GM12864 (cell line): ENCODE measurements at regions not wholly inside any gene's neighbourhood (a gene's known extent, or its start where the extent isn't known, plus 50 kb on each side); places are given as distances from the start of the nearest gene placed in this dataset.

Source experiments
- DNase-seq: peaks from one replicate; pipeline ENCODE4 v3.0.0-alpha.2; 2011; ENCODE audit warnings: low read depth
- H3K4me3 ChIP-seq: 2 replicates; pipeline ENCODE4 v1.5.1; 2011; ENCODE audit warnings: mild to moderate bottlenecking, low read depth, low read length, control low read depth
- TF ChIP-seq, protein P1 (sequence below): IDR thresholded peaks from 2 replicates; pipeline ENCODE4 v1.5.1; 2011; ENCODE audit warnings: low read depth, mild to moderate bottlenecking, moderate library complexity, low read length, control low read depth, inconsistent platforms; ENCODE audit errors: missing control alignments

DNA sequence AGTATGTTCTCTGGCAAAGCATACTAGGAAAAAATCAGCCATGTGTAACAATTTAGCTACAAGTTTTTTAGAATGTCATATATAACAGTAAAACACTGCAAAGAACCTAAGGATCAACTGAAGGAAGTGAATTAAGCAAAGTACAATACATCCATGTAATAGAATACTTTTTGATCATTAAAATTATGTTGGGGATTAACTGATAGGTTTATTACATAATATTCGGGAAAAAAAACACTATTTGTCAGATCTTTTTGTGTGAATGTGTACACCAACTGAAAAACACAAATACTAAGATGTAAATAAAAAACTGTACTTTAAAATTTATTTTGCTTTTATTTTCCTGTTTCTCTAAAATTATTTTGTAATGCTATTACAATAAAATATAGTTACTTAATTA, 185.5 kb upstream of the DYNLRB2 start:
- DNase-seq = no peak
- H3K4me3 ChIP-seq = no peak overlapping the region
- TF ChIP-seq, protein P1, sequence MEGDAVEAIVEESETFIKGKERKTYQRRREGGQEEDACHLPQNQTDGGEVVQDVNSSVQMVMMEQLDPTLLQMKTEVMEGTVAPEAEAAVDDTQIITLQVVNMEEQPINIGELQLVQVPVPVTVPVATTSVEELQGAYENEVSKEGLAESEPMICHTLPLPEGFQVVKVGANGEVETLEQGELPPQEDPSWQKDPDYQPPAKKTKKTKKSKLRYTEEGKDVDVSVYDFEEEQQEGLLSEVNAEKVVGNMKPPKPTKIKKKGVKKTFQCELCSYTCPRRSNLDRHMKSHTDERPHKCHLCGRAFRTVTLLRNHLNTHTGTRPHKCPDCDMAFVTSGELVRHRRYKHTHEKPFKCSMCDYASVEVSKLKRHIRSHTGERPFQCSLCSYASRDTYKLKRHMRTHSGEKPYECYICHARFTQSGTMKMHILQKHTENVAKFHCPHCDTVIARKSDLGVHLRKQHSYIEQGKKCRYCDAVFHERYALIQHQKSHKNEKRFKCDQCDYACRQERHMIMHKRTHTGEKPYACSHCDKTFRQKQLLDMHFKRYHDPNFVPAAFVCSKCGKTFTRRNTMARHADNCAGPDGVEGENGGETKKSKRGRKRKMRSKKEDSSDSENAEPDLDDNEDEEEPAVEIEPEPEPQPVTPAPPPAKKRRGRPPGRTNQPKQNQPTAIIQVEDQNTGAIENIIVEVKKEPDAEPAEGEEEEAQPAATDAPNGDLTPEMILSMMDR = no peak

DNA sequence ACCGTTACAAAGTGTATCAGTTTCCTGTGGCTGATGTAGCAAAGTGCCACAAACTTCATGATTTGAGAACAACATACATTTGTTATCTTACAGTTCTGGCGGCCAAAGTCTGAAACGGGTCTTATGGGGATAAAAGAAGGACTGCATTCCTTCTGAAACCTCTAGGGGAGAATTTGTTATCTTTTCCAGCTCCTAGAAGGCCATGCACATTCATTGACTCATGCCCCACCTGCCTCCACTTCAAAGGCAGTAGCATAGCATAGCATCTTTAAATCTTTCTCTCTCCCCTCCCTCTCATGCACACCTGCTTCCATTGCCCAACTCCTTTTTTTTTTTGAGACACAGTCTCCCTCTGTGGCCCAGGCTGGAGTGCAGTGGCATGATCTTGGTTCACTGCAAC, 190.7 kb upstream of the DYNLRB2 start:
- no peak for DNase-seq
- H3K4me3 ChIP-seq = no peak overlapping the region
- TF ChIP-seq, protein P1 = no peak

DNA sequence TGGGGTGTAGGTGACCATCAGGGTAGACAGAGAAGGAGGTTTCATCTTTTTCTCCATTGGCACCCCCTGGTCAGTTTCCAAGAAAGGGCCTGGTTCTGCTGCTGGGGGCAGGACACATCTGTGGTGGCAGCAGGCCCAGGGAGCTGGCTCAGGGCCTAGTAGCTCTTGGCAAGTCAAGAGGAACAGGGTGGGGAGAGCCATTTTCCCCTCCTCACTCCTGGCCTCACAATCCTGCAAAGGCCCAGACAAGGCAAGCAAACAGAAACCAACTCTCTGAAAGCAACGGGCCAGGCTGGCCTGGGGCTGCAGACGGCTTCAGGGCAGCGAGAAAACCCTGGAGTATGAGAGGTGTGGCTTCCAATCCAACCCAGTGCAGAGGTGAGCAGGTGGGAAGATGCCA, 192.9 kb upstream of the DYNLRB2 start:
- TF ChIP-seq, protein P1 = no peak
- no peak overlapping the region for H3K4me3 ChIP-seq
- DNase-seq = no peak

DNA sequence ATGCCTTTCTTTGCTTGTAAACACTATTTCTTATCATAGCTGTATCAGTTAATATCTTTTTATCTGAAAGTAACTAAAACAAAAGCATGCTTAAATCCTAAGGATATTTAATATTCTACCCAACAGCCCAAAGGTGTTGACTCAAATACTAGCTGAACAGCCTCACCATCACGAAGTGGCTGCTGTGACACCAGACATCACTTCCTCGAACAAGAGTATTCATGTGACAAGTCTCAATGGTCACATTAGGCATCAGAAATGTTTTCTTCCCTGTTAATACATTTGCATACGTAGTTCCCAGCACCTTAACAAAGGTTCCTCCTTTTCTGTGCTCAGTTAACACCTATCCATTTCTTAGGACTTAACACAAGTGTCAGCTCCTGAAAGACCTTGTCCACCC, 193.8 kb upstream of the DYNLRB2 start:
- TF ChIP-seq, protein P1 = no peak
- DNase-seq = no peak

DNA sequence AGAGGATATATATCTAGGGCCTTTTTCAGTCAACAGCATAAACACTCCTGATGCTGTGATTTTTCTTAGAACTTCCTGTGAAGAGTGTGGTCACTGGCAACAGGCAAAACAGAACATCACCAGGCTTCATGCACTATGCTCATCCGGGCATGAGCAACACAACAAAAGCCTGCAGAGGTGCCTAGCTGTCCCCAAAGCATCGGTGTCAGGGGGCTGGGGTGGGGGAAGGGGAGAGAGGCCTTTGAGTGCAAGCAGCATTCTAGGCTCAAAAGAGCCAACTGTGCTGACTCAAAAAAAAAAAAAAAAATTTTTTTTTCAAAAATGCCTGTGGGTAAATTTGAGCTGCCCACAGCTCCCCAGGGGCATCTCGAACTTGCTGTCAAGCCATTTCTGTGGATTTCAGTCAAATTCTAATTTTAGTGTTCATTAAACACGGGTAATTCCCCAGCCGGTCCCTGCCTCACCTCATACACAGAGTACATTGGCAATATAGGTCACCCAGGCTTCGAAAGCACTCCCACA, 194.6 kb upstream of the DYNLRB2 start:
- no peak for DNase-seq
- TF ChIP-seq, protein P1 = no peak
- no peak overlapping the region for H3K4me3 ChIP-seq

More for the DNA sequence above, 193.8 kb upstream of the DYNLRB2 start:
- H3K4me3 ChIP-seq = no peak overlapping the region

DNA sequence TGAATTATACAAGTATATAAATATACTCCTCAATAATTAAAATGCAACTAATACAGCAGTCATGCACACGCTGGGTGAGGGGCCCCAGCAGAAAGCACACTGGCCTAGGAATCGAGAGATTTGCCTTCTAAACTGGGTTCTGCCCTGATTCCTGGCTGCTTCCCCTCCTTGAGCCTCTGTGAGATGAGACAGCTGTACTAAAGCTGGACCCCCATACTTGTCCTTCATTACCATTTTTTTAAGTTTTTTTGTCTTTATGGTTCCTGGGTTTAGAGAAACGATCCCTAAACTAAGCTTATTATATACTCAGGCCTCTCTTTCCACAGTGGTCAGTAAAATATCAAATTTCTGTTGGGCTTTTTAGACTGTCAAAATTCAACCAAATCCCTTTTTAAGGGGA, 195.1 kb upstream of the DYNLRB2 start:
- TF ChIP-seq, protein P1 = no peak
- no peak overlapping the region for H3K4me3 ChIP-seq
- DNase-seq = no peak

DNA sequence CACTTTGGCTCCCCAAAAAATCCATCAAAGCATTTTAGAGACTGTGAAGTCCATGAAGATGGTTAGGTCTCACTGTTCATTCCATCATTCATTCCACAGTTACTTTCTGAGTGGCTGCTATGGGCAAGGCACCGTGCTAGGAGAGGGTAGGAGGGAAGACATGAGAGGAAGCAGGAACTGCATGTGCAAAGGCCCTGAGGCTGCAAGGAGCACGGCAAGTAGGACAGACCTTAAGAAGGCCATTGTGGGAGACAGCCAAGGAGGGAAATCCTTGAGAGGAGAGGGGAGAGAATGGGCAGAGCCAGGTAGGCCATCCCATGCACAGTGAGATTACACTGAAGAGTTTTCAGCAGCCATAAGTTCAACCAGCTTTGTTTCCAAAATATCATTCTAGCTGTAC, 196.2 kb upstream of the DYNLRB2 start:
- TF ChIP-seq, protein P1 = no peak
- H3K4me3 ChIP-seq = no peak overlapping the region
- DNase-seq = no peak
